ENCODE measurements at regions not wholly inside any gene's neighbourhood (a gene's known extent, or its start where the extent isn't known, plus 50 kb on each side); places are given as distances from the start of the nearest gene placed in this dataset.
"Not testable (repeated sequence)": the region's sequence is repeated elsewhere in the genome, so short reads cannot be mapped to it uniquely, and the experiment has no call there.

DNA sequence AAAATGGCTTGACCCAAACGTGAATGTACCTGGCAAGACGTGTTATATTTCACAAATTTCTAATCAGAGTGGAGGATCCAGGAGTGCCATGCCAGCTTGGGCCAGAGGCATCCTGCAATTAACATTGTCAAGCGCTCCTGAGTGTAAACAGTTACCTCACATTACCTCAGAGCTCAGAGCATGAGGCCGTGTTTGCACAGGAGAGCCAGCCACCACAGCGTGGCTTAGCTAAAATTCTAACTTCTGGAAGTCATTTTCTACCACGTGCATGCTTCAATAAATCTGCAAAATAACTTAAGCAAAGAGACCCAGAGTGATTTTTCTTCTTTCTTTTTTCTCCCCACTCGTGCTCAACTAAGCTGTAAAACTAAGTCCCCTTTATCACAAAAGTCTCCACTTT, 769.0 kb downstream of the KCNJ2 start:
- Histone ChIP-seq H3K9ac (ENCODE audit: low read depth, low read length) (no peak overlapping the region), H3K36me3 (ENCODE audit: insufficient read depth, low read length) (no peaks in the 10 kb centered on the region), H3K9me3 (ENCODE audit: control insufficient read depth, insufficient read depth, low read length) (no peaks in the 10 kb centered on the region), H3K4me1 (ENCODE audit: insufficient read depth, low read length) (no peaks in the 10 kb centered on the region; the same call in 1 of the 2 replicates)

GRCh38 chr17:70945386-70945785, 776.1 kb downstream of the KCNJ2 start:
- no peaks in the 10 kb centered on the region for H3K9me3 ChIP-seq (ENCODE audit: control insufficient read depth, insufficient read depth, low read length)
- H3K9ac ChIP-seq (ENCODE audit: low read depth, low read length) = no peak overlapping the region
- no peaks in the 10 kb centered on the region for H3K36me3 ChIP-seq (ENCODE audit: insufficient read depth, low read length)
- no peaks in the 10 kb centered on the region; the same call in 1 of the 2 replicates for H3K4me1 ChIP-seq (ENCODE audit: insufficient read depth, low read length)

- no peaks in the 10 kb centered on the region for H3K9me3 ChIP-seq (ENCODE audit: control insufficient read depth, insufficient read depth, low read length)
- H3K36me3 ChIP-seq (ENCODE audit: insufficient read depth, low read length) = no peaks in the 10 kb centered on the region
- no peak overlapping the region for H3K9ac ChIP-seq (ENCODE audit: low read depth, low read length)
- no peaks in the 10 kb centered on the region for H3K4me1 ChIP-seq (ENCODE audit: insufficient read depth, low read length)
Observed at GRCh38 chr17:70947215-70947614, 777.9 kb downstream of the KCNJ2 start.

GRCh38 chr17:70947636-70948565, 778.6 kb downstream of the KCNJ2 start:
- no peaks in the 10 kb centered on the region for H3K4me1 ChIP-seq (ENCODE audit: insufficient read depth, low read length)
- H3K36me3 ChIP-seq (ENCODE audit: insufficient read depth, low read length) = no peaks in the 10 kb centered on the region
- no peak overlapping the region for H3K9ac ChIP-seq (ENCODE audit: low read depth, low read length)
- no peaks in the 10 kb centered on the region for H3K9me3 ChIP-seq (ENCODE audit: control insufficient read depth, insufficient read depth, low read length)

DNA sequence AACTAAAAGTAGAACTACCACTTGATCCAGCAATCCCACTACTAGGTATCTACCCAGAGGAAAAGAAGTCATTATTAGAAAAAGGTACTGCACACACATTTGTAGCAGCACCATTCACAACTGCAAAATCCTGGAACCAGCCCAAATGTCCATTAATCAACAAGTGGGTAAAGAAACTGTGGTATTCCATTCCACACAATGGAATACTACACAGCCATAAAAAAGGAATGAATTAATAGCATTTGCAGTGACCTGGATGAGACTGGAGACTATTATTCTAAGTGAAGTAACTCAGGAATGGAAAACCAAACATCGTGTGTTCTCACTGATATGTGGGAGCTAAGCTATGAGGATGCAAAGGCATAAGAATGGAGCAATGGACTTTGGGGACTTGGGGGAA, 783.8 kb downstream of the KCNJ2 start:
- not testable (repeated sequence) for H3K36me3 ChIP-seq (ENCODE audit: insufficient read depth, low read length); H3K4me1 ChIP-seq (ENCODE audit: insufficient read depth, low read length); H3K9ac ChIP-seq (ENCODE audit: low read depth, low read length); H3K9me3 ChIP-seq (ENCODE audit: control insufficient read depth, insufficient read depth, low read length)

DNA sequence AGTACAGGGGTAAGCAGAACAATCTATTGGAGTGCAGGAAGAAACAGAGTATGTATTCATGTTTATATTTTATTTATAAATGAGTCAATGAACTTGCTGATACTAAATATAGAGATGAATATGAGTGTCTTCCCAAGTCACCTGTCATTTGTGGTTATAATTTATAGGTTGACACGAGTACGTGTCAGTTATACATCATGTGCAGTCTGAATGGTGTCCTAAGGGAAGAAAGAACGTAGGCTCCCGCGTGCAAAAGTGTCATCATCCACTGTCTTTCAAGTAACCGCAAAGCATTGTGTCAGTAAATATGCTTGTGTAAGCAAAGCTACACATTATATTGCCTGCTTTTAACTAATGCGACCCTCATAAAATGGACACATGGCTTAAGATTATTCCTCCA, 786.1 kb downstream of the KCNJ2 start:
- no peaks in the 10 kb centered on the region; the same call in 1 of the 2 replicates for H3K36me3 ChIP-seq (ENCODE audit: insufficient read depth, low read length)
- no peaks in the 10 kb centered on the region for H3K4me1 ChIP-seq (ENCODE audit: insufficient read depth, low read length)
- no peak overlapping the region for H3K9ac ChIP-seq (ENCODE audit: low read depth, low read length)
- H3K9me3 ChIP-seq (ENCODE audit: control insufficient read depth, insufficient read depth, low read length) = no peaks in the 10 kb centered on the region; the same call in 1 of the 2 replicates

DNA sequence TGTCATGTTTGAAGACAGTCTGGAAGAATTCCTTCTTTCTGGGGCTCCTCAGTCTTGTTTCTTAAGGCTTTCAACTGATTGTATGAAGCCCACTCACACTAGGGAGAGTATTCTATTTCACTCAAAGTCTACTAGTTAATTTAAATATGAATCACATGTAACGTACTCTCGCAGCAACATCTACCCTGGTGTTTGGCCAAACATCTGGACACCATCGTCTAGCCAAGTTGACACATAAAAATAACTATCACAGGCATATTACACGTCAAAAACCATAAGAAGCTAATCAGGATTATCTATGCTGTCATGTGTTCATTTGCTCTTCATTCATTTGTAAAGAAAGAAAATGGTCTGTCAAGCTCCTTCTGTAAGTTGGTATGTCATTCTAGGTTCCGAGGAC, 787.4 kb downstream of the KCNJ2 start:
- no peaks in the 10 kb centered on the region; the same call in 1 of the 2 replicates for H3K36me3 ChIP-seq (ENCODE audit: insufficient read depth, low read length)
- no peak overlapping the region for H3K9ac ChIP-seq (ENCODE audit: low read depth, low read length)
- no peaks in the 10 kb centered on the region for H3K4me1 ChIP-seq (ENCODE audit: insufficient read depth, low read length)
- H3K9me3 ChIP-seq (ENCODE audit: control insufficient read depth, insufficient read depth, low read length) = no peaks in the 10 kb centered on the region; the same call in 1 of the 2 replicates

DNA sequence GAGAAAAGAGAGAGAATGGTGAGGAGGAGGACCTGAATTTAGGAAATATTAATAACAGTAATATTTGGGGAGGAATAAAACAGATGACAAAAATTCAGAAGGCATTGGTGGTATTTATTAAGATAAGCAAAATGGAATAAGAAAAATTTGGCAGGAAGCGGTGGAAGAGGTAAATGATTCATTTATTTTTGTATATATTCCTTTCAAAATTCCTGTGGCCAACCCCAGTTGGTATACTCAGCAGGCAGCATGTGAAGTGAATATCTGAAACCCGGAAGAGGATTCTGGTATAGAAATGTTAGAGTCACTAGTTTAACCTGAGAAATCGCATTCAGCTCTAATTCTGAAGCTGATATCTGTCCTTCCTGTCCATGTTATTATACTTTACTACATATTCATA, 792.0 kb downstream of the KCNJ2 start:
- H3K36me3 ChIP-seq (ENCODE audit: insufficient read depth, low read length) = peaks cover 3% of the 10 kb centered on the region; the same call in 1 of the 2 replicates
- H3K4me1 ChIP-seq (ENCODE audit: insufficient read depth, low read length) = no peaks in the 10 kb centered on the region
- H3K9me3 ChIP-seq (ENCODE audit: control insufficient read depth, insufficient read depth, low read length) = peaks cover 6% of the 10 kb centered on the region; the same call in 1 of the 2 replicates
- H3K9ac ChIP-seq (ENCODE audit: low read depth, low read length) = no peak overlapping the region

DNA sequence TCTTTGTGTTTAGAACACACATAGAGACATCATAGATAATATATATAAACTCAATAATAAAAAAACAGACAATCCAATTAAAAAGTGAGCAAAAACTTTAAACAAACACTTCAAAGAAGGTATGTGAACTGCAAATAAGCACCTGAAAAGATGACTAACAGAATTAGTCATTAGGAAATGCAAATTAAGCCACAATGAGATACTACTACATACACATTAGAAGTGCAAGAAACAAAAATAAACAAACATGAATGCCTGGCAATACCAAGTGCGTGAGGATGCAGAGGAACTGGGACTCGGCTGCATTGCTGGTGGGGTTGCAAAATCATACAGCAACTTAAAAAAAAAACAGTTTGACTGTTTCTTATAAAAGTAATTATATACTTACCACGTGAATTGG, 799.0 kb downstream of the KCNJ2 start:
- Histone ChIP-seq H3K9ac (ENCODE audit: low read depth, low read length) (no peak overlapping the region), H3K4me1 (ENCODE audit: insufficient read depth, low read length) (no peaks in the 10 kb centered on the region), H3K36me3 (ENCODE audit: insufficient read depth, low read length) (peaks cover 3% of the 10 kb centered on the region; the same call in 1 of the 2 replicates), H3K9me3 (ENCODE audit: control insufficient read depth, insufficient read depth, low read length) (peaks cover 8% of the 10 kb centered on the region; the same call in 1 of the 2 replicates)

GRCh38 chr17:70969521-70970034, 800.2 kb downstream of the KCNJ2 start:
- Histone ChIP-seq H3K4me1 (ENCODE audit: insufficient read depth, low read length) (no peaks in the 10 kb centered on the region), H3K9ac (ENCODE audit: low read depth, low read length) (no peak overlapping the region), H3K9me3 (ENCODE audit: control insufficient read depth, insufficient read depth, low read length) (peaks cover 8% of the 10 kb centered on the region; the same call in 1 of the 2 replicates), H3K36me3 (ENCODE audit: insufficient read depth, low read length) (peaks cover 3% of the 10 kb centered on the region; the same call in 1 of the 2 replicates)

GRCh38 chr17:70976447-70976846, 807.1 kb downstream of the KCNJ2 start:
- Histone ChIP-seq H3K9ac (ENCODE audit: low read depth, low read length) (no peak overlapping the region), H3K4me1 (ENCODE audit: insufficient read depth, low read length) (no peaks in the 10 kb centered on the region), H3K9me3 (ENCODE audit: control insufficient read depth, insufficient read depth, low read length) (no peaks in the 10 kb centered on the region), H3K36me3 (ENCODE audit: insufficient read depth, low read length) (no peaks in the 10 kb centered on the region)

DNA sequence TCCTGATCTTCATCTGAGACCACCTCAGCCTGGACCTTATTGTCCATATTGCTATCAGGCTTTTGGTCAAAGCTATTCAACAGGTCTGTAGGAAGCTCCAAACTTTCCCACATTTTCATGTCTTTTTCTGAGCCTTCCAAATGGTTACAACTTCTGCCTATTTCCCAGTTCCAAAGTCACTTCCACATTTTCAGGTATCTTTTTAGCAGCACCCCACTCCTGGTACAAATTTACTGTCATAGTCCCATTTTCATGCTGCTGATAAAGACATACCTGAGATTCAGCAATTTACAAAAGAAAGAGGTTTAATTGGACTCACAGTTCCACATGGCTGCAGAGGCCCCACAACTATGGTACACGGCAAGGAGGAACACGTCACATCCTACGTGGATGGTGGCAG, 815.5 kb downstream of the KCNJ2 start:
- Histone ChIP-seq H3K4me1 (ENCODE audit: insufficient read depth, low read length) (peaks cover 5% of the 10 kb centered on the region; the same call in 1 of the 2 replicates), H3K9ac (ENCODE audit: low read depth, low read length) (no peak overlapping the region), H3K9me3 (ENCODE audit: control insufficient read depth, insufficient read depth, low read length) (peaks cover 21% of the 10 kb centered on the region), H3K36me3 (ENCODE audit: insufficient read depth, low read length) (no peaks in the 10 kb centered on the region)

GRCh38 chr17:70987867-70988340, 818.6 kb downstream of the KCNJ2 start:
- Histone ChIP-seq H3K9ac (ENCODE audit: low read depth, low read length) (no peak overlapping the region), H3K4me1 (ENCODE audit: insufficient read depth, low read length) (peaks cover 5% of the 10 kb centered on the region; the same call in 1 of the 2 replicates), H3K36me3 (ENCODE audit: insufficient read depth, low read length) (no peaks in the 10 kb centered on the region), H3K9me3 (ENCODE audit: control insufficient read depth, insufficient read depth, low read length) (peaks cover 17% of the 10 kb centered on the region)

DNA sequence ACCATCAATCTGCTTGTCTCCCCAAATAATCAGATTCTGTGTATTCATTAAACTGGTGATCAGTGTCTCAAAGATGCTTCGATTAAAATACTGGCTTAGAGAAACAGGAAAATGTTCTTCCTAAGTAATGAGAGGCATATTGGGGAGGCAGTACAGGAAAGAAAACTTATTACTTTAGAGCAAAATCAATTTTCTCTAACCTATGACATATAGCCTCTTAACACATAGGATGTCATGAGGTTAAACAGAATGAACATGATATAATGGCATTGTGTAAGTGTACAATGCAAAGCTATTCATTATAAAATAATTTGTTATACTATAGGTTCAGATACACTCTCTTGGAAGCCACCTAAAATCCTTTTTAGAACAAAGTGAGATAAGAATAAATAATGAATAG, 819.3 kb downstream of the KCNJ2 start:
- Histone ChIP-seq H3K36me3 (ENCODE audit: insufficient read depth, low read length) (no peaks in the 10 kb centered on the region), H3K4me1 (ENCODE audit: insufficient read depth, low read length) (peaks cover 5% of the 10 kb centered on the region; the same call in 1 of the 2 replicates), H3K9me3 (ENCODE audit: control insufficient read depth, insufficient read depth, low read length) (peaks cover 14% of the 10 kb centered on the region), H3K9ac (ENCODE audit: low read depth, low read length) (no peak overlapping the region)

DNA sequence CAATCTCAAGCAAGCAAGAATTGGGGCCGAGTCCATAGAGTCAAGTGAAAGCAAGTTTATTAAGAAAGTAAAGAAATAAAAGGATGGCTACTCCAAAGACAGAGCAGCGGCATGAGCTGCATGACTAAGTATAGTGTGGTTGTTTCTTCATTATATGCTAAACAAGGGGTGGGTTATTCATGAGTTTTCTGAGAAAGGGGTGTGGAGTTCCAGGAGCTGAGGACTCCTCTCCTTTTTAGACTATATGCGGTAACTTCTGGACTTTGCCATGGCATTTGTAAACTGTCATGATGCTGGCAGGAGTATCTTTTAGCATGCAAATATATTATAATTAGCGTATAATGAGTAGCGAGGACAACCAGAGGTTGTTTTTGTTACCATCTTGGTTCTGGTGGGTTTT, 819.9 kb downstream of the KCNJ2 start:
- Histone ChIP-seq H3K36me3 (ENCODE audit: insufficient read depth, low read length) (no peaks in the 10 kb centered on the region), H3K4me1 (ENCODE audit: insufficient read depth, low read length) (peaks cover 5% of the 10 kb centered on the region; the same call in 1 of the 2 replicates), H3K9me3 (ENCODE audit: control insufficient read depth, insufficient read depth, low read length) (peaks cover 14% of the 10 kb centered on the region), H3K9ac (ENCODE audit: low read depth, low read length) (no peak overlapping the region)

All from ES-I3 (cell line).